HepG2 (cell line): ENCODE measurements at regions not wholly inside any gene's neighbourhood (a gene's known extent, or its start where the extent isn't known, plus 50 kb on each side); places are given as distances from the start of the nearest gene placed in this dataset.

Experiments used
- ATAC-seq: fragments of 200-7000 bp; cut with Tn5 transposase; 3 replicates; pipeline ENCODE4 v1.9.1; 2020; ENCODE audit warnings: mild to moderate bottlenecking, moderate library complexity
- BruUV-seq: library from RNA; stranded (reverse); fragments of 400-500 nt; replicated peaks from 2 replicates; lab custom pipeline; 2021; lab: Mats Ljungman, UMichigan
- CTCF ChIA-PET: fragments of 300-600 bp; formaldehyde crosslinking; extraction: SDS; loops from one replicate; lab custom pipeline; 2021; ENCODE audit warnings: low total read pairs, inconsistent platforms, low intra/inter-chr PET ratio; lab: Yijun Ruan, JAX
- POLR2A ChIA-PET: fragments of 350-600 bp; sonication (Branson Sonifier 250); formaldehyde crosslinking; loops from one replicate; lab custom pipeline; 2020; ENCODE audit warnings: antibody characterized with exemption, inconsistent platforms; lab: Yijun Ruan, JAX
- DNase-seq: peaks from one replicate; pipeline ENCODE4 v3.0.0-alpha.2; 2015; ENCODE audit warnings: low spot score
- FAIRE-seq: peaks from 3 replicates; lab custom pipeline; 2011; peaks lifted over from hg19 to GRCh38; lab: Jason Lieb, UNC
- H2AFZ ChIP-seq: one replicate; pipeline ENCODE4 v1.6.1; 2011; ENCODE audit warnings: low read length, inconsistent platforms
- H3K27ac ChIP-seq: fragments of 300-600 bp; 3 replicates; pipeline ENCODE4 v1.8.0; 2011; ENCODE audit warnings: mixed run types, mild to moderate bottlenecking, mixed read lengths, low read length, inconsistent platforms; ENCODE audit not compliant: insufficient read depth; ENCODE audit errors: extremely low read length
- H3K27me3 ChIP-seq, 2 experiments: fragments of 200-600 bp in 1 of 2; 2 replicates in 1 of 2; 3 replicates in 1 of 2; pipeline versions ENCODE4 v1.6.0 to v1.8.0; 2011; ENCODE audit warnings: low read length in 2 of 2, mild to moderate bottlenecking in 2 of 2, moderate library complexity in 2 of 2, inconsistent platforms in 1 of 2; ENCODE audit not compliant: insufficient read depth in 2 of 2, control insufficient read depth in 1 of 2
- H3K36me3 ChIP-seq, 2 experiments: fragments of 200-600 bp in 1 of 2; replicated peaks in 1 of 2; 2 replicates in 1 of 2; 3 replicates in 1 of 2; pipeline versions ENCODE4 v1.5.1 to v1.8.0; 2011; ENCODE audit warnings: low read length in 2 of 2, inconsistent platforms in 1 of 2; ENCODE audit not compliant: insufficient read depth in 2 of 2, control insufficient read depth in 1 of 2
- H3K4me1 ChIP-seq: 2 replicates; pipeline ENCODE4 v1.5.1; 2012; ENCODE audit warnings: low read length, inconsistent platforms; ENCODE audit not compliant: insufficient read depth
- H3K4me2 ChIP-seq: 2 replicates; pipeline ENCODE4 v1.6.0; 2011; ENCODE audit warnings: low read depth, low read length, inconsistent platforms
- H3K4me3 ChIP-seq, 3 experiments: fragments of 200-600 bp in 1 of 3; sonication (generic), shearing (Covaris generic) in 1 of 3; replicated peaks in 1 of 3; 2 replicates each; pipeline ENCODE4 v1.5.1; 2011 to 2016; ENCODE audit warnings: low read length in 3 of 3, inconsistent platforms in 2 of 3, low read depth in 2 of 3, mild to moderate bottlenecking in 2 of 3, control low read depth in 1 of 3, mixed read lengths in 1 of 3; ENCODE audit not compliant: insufficient read depth in 1 of 3
- H3K79me2 ChIP-seq: one replicate; pipeline ENCODE4 v1.6.1; 2011; ENCODE audit warnings: low read length, inconsistent platforms; ENCODE audit not compliant: insufficient read depth
- H3K9ac ChIP-seq: 2 replicates; pipeline ENCODE4 v1.6.0; 2011; ENCODE audit warnings: mild to moderate bottlenecking, low read depth, low read length, inconsistent platforms; ENCODE audit not compliant: insufficient read depth
- H3K9me3 ChIP-seq: 2 replicates; pipeline ENCODE4 v1.5.1; 2012; ENCODE audit warnings: mild to moderate bottlenecking, low read length
- H4K20me1 ChIP-seq: 2 replicates; pipeline ENCODE4 v1.6.0; 2011; ENCODE audit warnings: inconsistent platforms, mild to moderate bottlenecking, low read length, moderate library complexity; ENCODE audit not compliant: insufficient read depth
- E2F2 ChIP-seq: sonication (generic); formaldehyde crosslinking; IDR thresholded peaks from 2 replicates; pipeline ENCODE4 v1.4.0; 2020; ENCODE audit warnings: missing genetic modification reagents, borderline replicate concordance
- FOXK1 ChIP-seq: sonication (generic); formaldehyde crosslinking; IDR thresholded peaks from 2 replicates; pipeline ENCODE4 v1.4.0; 2020; ENCODE audit warnings: low read depth, missing genetic modification reagents, borderline replicate concordance
- IRX3 ChIP-seq: sonication (generic); formaldehyde crosslinking; IDR thresholded peaks from 2 replicates; pipeline ENCODE4 v1.8.1; 2023; ENCODE audit warnings: mild to moderate bottlenecking, low read depth, missing genetic modification reagents, borderline replicate concordance
- NR3C1 ChIP-seq: sonication (generic); formaldehyde crosslinking; IDR thresholded peaks from 2 replicates; pipeline ENCODE4 v1.4.0; 2020; ENCODE audit warnings: missing genetic modification reagents
- SIN3A ChIP-seq: IDR thresholded peaks from 2 replicates; pipeline ENCODE4 v1.6.1; 2011; ENCODE audit warnings: low read depth, mild to moderate bottlenecking, control low read depth, low read length, borderline replicate concordance
- TGIF2 ChIP-seq: IDR thresholded peaks from 2 replicates; pipeline ENCODE4 v1.6.1; 2016; ENCODE audit warnings: control low read depth, missing compliant biosample characterization
- ZFYVE20 ChIP-seq: sonication (generic); formaldehyde crosslinking; IDR thresholded peaks from 2 replicates; pipeline ENCODE4 v1.8.0; 2023; ENCODE audit warnings: low read depth, mild to moderate bottlenecking, moderate library complexity, missing genetic modification reagents, borderline replicate concordance
- ZNF543 ChIP-seq: sonication (generic); formaldehyde crosslinking; IDR thresholded peaks from 2 replicates; pipeline ENCODE4 v1.4.0; 2020; ENCODE audit warnings: mild to moderate bottlenecking, missing genetic modification reagents
- WGBS: methylation state at CpG from one replicate; pipeline ENCODE4 v1.1.6; 2017; ENCODE audit warnings: low lambda C conversion rate; 5-methylcytosine and 5-hydroxymethylcytosine counted together
- in situ Hi-C: cut with HindIII; loops from 2 replicates; pipeline ENCODE4 v1.10.0; 2017; ENCODE audit warnings: low pct_unique_long_range_greater_than_20kb; ENCODE audit not compliant: extremely low pct_ligation_motif_present
- intact Hi-C: fragments of 100-400 bp; cut with micrococcal nuclease; formaldehyde crosslinking; loops from one replicate; pipeline ENCODE4 v1.10.0; 2022; ENCODE audit not compliant: unreplicated experiment
- TF ChIP-seq, protein P1 (sequence below): sonication (generic); formaldehyde crosslinking; IDR thresholded peaks from 2 replicates; pipeline ENCODE4 v1.5.0; 2020; ENCODE audit warnings: mild to moderate bottlenecking, missing genetic modification reagents
- TF ChIP-seq, protein P2 (sequence below): sonication (generic); formaldehyde crosslinking; IDR thresholded peaks from 2 replicates; pipeline ENCODE4 v1.5.0; 2020; ENCODE audit warnings: mild to moderate bottlenecking, missing genetic modification reagents
- TF ChIP-seq, protein P3 (sequence below): sonication (generic); formaldehyde crosslinking; IDR thresholded peaks from 2 replicates; pipeline ENCODE4 v1.4.0; 2020; ENCODE audit warnings: mild to moderate bottlenecking, low read depth, missing genetic modification reagents

- TF ChIP-seq E2F2 (CRISPR knock-in tag) (no peak), TGIF2 (CRISPR knock-in tag) (no peak), SIN3A (no peak)
- TF ChIP-seq, protein P1, sequence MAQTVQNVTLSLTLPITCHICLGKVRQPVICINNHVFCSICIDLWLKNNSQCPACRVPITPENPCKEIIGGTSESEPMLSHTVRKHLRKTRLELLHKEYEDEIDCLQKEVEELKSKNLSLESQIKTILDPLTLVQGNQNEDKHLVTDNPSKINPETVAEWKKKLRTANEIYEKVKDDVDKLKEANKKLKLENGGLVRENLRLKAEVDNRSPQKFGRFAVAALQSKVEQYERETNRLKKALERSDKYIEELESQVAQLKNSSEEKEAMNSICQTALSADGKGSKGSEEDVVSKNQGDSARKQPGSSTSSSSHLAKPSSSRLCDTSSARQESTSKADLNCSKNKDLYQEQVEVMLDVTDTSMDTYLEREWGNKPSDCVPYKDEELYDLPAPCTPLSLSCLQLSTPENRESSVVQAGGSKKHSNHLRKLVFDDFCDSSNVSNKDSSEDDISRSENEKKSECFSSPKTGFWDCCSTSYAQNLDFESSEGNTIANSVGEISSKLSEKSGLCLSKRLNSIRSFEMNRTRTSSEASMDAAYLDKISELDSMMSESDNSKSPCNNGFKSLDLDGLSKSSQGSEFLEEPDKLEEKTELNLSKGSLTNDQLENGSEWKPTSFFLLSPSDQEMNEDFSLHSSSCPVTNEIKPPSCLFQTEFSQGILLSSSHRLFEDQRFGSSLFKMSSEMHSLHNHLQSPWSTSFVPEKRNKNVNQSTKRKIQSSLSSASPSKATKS (CRISPR knock-in tag): no peak
- TF ChIP-seq, protein P2, sequence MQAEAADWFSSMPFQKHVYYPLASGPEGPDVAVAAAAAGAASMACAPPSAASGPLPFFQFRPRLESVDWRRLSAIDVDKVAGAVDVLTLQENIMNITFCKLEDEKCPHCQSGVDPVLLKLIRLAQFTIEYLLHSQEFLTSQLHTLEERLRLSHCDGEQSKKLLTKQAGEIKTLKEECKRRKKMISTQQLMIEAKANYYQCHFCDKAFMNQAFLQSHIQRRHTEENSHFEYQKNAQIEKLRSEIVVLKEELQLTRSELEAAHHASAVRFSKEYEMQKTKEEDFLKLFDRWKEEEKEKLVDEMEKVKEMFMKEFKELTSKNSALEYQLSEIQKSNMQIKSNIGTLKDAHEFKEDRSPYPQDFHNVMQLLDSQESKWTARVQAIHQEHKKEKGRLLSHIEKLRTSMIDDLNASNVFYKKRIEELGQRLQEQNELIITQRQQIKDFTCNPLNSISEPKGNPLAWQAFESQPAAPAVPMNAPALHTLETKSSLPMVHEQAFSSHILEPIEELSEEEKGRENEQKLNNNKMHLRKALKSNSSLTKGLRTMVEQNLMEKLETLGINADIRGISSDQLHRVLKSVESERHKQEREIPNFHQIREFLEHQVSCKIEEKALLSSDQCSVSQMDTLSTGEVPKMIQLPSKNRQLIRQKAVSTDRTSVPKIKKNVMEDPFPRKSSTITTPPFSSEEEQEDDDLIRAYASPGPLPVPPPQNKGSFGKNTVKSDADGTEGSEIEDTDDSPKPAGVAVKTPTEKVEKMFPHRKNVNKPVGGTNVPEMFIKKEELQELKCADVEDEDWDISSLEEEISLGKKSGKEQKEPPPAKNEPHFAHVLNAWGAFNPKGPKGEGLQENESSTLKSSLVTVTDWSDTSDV: no peak
Measured at GRCh38 chr12:126974779-126975178, 1292.2 kb upstream of the TMEM132C start (continued).

- Histone ChIP-seq H3K79me2 (no peaks in the 10 kb centered on the region), H3K36me3 (no peaks in the 10 kb centered on the region)
- no peak for TF ChIP-seq ZNF543 (CRISPR knock-in tag)
- TF ChIP-seq SIN3A: no peak
- TF ChIP-seq NR3C1 (CRISPR knock-in tag): no peak
- no peak for TF ChIP-seq ZFYVE20 (CRISPR knock-in tag)
- TF ChIP-seq IRX3: no peak
- TF ChIP-seq, protein P3, sequence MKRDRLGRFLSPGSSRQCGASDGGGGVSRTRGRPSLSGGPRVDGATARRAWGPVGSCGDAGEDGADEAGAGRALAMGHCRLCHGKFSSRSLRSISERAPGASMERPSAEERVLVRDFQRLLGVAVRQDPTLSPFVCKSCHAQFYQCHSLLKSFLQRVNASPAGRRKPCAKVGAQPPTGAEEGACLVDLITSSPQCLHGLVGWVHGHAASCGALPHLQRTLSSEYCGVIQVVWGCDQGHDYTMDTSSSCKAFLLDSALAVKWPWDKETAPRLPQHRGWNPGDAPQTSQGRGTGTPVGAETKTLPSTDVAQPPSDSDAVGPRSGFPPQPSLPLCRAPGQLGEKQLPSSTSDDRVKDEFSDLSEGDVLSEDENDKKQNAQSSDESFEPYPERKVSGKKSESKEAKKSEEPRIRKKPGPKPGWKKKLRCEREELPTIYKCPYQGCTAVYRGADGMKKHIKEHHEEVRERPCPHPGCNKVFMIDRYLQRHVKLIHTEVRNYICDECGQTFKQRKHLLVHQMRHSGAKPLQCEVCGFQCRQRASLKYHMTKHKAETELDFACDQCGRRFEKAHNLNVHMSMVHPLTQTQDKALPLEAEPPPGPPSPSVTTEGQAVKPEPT (CRISPR knock-in tag): no peak
- TF ChIP-seq FOXK1 (CRISPR knock-in tag): no peak
- TF ChIP-seq, all 625 proteins: peak for 0
- POLR2A ChIA-PET: no interaction called here
- peaks cover 76% of the 10 kb centered on the region for H3K9me3 ChIP-seq
- CTCF ChIA-PET: no interaction called here
- no peaks in the 10 kb centered on the region; a peak in 1 of 5 replicates for H3K27me3 ChIP-seq
- no peak overlapping the region for H3K9ac ChIP-seq
- H3K4me2 ChIP-seq: no peak overlapping the region
- ATAC-seq (no peak), FAIRE-seq (no peak), DNase-seq (no peak)
- BruUV-seq: no TSS peak
- in situ Hi-C loops (no loop called here), intact Hi-C loops (no loop called here)
- no peaks in the 10 kb centered on the region for H4K20me1 ChIP-seq
- no peak overlapping the region for H2AFZ ChIP-seq
- H3K4me3 ChIP-seq: no peak overlapping the region
- no peak overlapping the region for H3K27ac ChIP-seq
- WGBS: 4% methylated on average over 4 of the region's 6 CpGs
- H3K4me1 ChIP-seq: no peaks in the 10 kb centered on the region
Measured at GRCh38 chr12:126976579-126976978, 1290.4 kb upstream of the TMEM132C start.
